K562 (cell line): ENCODE measurements at regions not wholly inside any gene's neighbourhood (a gene's known extent, or its start where the extent isn't known, plus 50 kb on each side); places are given as distances from the start of the nearest gene placed in this dataset.

Source experiments
- ARID2 ChIP-seq: fragments of 450-650 bp; IDR thresholded peaks from 2 replicates; pipeline ENCODE4 v1.6.1; 2017; ENCODE audit warnings: antibody characterized with exemption, mild to moderate bottlenecking
- ELF4 ChIP-seq: fragments of 450-650 bp; formaldehyde crosslinking; IDR thresholded peaks from 2 replicates; pipeline ENCODE4 v1.4.0; 2022; ENCODE audit warnings: missing genetic modification characterization
- FOSL1 ChIP-seq: fragments of 200-800 bp; sonication (Bioruptor generic); conservative IDR thresholded peaks from 2 replicates; pipeline ENCODE4 v1.6.1; 2016; ENCODE audit warnings: missing genetic modification characterization, missing compliant biosample characterization
- HDAC1 ChIP-seq, 2 experiments: fragments of 450-650 bp; IDR thresholded peaks; 2 replicates each; pipeline ENCODE4 v1.6.1; 2016 to 2017; ENCODE audit warnings: inconsistent platforms in 1 of 2, mild to moderate bottlenecking in 1 of 2, moderate library complexity in 1 of 2
- MAFK ChIP-seq: IDR thresholded peaks from 2 replicates; pipeline ENCODE4 v1.6.1; 2011; ENCODE audit warnings: low read length, improper control_type of control experiment
- MTF1 ChIP-seq: fragments of 250-450 bp; sonication (Bioruptor Pico); IDR thresholded peaks from 2 replicates; pipeline ENCODE4 v1.9.0; 2021; ENCODE audit warnings: moderate library complexity, mild to moderate bottlenecking, inconsistent platforms, borderline replicate concordance
- POLR2A ChIP-seq: fragments of 450-650 bp; conservative IDR thresholded peaks from 2 replicates; pipeline ENCODE4 v1.6.1; 2016
- POLR2G ChIP-seq: fragments of 200-400 bp; formaldehyde crosslinking; IDR thresholded peaks from 2 replicates; pipeline ENCODE4 v1.6.1; 2017; ENCODE audit warnings: low read depth, mild to moderate bottlenecking, antibody characterized with exemption, low read length, moderate library complexity
- RFX5 ChIP-seq: IDR thresholded peaks from 2 replicates; pipeline ENCODE4 v1.6.1; 2011; ENCODE audit warnings: low read depth, mild to moderate bottlenecking, improper control_type of control experiment, low read length
- SRSF9 ChIP-seq: fragments of 200-400 bp; formaldehyde crosslinking; IDR thresholded peaks from 2 replicates; pipeline ENCODE4 v1.6.1; 2017; ENCODE audit warnings: low read depth, low read length, borderline replicate concordance
- TCF7 ChIP-seq: sonication (generic); IDR thresholded peaks from 2 replicates; pipeline ENCODE4 v1.6.1; 2016; ENCODE audit warnings: antibody characterized with exemption, borderline replicate concordance
- ZNF143 ChIP-seq: sonication (generic); formaldehyde crosslinking; IDR thresholded peaks from 2 replicates; pipeline ENCODE4 v1.9.0; 2022; ENCODE audit warnings: mild to moderate bottlenecking, missing genetic modification reagents
- TF ChIP-seq, protein P1 (sequence below), 3 experiments: IDR thresholded peaks in 2 of 3; conservative IDR thresholded peaks in 1 of 3; 2 replicates each; pipeline ENCODE4 v1.5.1; 2011 to 2012; ENCODE audit warnings: low read length in 3 of 3, mild to moderate bottlenecking in 3 of 3, control low read depth in 2 of 3, improper control_type of control experiment in 1 of 3, inconsistent platforms in 1 of 3, low read depth in 1 of 3, mixed read lengths in 1 of 3, moderate library complexity in 1 of 3; ENCODE audit not compliant: insufficient read depth in 2 of 3
- TF ChIP-seq, protein P2 (sequence below): fragments of 450-650 bp; IDR thresholded peaks from 2 replicates; pipeline ENCODE4 v1.6.1; 2017; ENCODE audit warnings: antibody characterized with exemption, mild to moderate bottlenecking

DNA sequence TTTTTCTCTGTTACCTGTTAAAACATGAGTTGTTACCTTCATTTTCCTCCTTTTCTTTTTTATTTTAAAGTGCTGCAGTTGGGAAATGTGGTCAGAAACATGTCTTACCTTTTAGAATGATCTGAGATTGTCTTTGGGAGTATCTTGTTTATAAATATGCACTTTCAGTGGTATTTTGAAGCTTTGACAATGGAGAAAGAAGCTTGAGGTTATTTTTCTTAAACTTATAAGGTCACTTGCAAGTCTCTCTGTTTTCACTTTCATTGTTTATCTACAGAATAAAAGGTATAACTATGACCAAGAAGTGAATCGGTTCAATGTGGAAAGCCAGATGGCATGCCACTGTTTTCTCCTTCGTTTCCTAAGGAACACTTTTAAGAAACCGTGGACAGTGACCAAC lies 167.5 kb upstream of the SLC7A11 start:
- TF ChIP-seq FOSL1, result no peak
- no peak for TF ChIP-seq POLR2A
- TF ChIP-seq, protein P1, sequence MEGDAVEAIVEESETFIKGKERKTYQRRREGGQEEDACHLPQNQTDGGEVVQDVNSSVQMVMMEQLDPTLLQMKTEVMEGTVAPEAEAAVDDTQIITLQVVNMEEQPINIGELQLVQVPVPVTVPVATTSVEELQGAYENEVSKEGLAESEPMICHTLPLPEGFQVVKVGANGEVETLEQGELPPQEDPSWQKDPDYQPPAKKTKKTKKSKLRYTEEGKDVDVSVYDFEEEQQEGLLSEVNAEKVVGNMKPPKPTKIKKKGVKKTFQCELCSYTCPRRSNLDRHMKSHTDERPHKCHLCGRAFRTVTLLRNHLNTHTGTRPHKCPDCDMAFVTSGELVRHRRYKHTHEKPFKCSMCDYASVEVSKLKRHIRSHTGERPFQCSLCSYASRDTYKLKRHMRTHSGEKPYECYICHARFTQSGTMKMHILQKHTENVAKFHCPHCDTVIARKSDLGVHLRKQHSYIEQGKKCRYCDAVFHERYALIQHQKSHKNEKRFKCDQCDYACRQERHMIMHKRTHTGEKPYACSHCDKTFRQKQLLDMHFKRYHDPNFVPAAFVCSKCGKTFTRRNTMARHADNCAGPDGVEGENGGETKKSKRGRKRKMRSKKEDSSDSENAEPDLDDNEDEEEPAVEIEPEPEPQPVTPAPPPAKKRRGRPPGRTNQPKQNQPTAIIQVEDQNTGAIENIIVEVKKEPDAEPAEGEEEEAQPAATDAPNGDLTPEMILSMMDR (IDR thresholded peaks at IDR 0.05 in 2 of 3, conservative IDR thresholded peaks at IDR 0.05 in 1 of 3; ENCODE audit: insufficient read depth in 2 of 3, low read depth in 1 of 3, low read length in 3 of 3), result no peak
- TF ChIP-seq TCF7, result no peak
- no peak for TF ChIP-seq ARID2
- no peak for TF ChIP-seq RFX5
- TF ChIP-seq HDAC1 (IDR thresholded peaks at IDR 0.05), result no peak
- no peak for TF ChIP-seq MAFK
- TF ChIP-seq ELF4, result no peak
- no peak for TF ChIP-seq SRSF9
- no peak for TF ChIP-seq ZNF143 (CRISPR knock-in tag)
- TF ChIP-seq POLR2G, result no peak
- no peak for TF ChIP-seq MTF1 (CRISPR knock-in tag)
- TF ChIP-seq, protein P2, sequence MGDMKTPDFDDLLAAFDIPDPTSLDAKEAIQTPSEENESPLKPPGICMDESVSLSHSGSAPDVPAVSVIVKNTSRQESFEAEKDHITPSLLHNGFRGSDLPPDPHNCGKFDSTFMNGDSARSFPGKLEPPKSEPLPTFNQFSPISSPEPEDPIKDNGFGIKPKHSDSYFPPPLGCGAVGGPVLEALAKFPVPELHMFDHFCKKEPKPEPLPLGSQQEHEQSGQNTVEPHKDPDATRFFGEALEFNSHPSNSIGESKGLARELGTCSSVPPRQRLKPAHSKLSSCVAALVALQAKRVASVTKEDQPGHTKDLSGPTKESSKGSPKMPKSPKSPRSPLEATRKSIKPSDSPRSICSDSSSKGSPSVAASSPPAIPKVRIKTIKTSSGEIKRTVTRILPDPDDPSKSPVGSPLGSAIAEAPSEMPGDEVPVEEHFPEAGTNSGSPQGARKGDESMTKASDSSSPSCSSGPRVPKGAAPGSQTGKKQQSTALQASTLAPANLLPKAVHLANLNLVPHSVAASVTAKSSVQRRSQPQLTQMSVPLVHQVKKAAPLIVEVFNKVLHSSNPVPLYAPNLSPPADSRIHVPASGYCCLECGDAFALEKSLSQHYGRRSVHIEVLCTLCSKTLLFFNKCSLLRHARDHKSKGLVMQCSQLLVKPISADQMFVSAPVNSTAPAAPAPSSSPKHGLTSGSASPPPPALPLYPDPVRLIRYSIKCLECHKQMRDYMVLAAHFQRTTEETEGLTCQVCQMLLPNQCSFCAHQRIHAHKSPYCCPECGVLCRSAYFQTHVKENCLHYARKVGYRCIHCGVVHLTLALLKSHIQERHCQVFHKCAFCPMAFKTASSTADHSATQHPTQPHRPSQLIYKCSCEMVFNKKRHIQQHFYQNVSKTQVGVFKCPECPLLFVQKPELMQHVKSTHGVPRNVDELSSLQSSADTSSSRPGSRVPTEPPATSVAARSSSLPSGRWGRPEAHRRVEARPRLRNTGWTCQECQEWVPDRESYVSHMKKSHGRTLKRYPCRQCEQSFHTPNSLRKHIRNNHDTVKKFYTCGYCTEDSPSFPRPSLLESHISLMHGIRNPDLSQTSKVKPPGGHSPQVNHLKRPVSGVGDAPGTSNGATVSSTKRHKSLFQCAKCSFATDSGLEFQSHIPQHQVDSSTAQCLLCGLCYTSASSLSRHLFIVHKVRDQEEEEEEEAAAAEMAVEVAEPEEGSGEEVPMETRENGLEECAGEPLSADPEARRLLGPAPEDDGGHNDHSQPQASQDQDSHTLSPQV, result no peak
